SK-N-SH (cell line): ENCODE measurements at regions not wholly inside any gene's neighbourhood (a gene's known extent, or its start where the extent isn't known, plus 50 kb on each side); places are given as distances from the start of the nearest gene placed in this dataset.

Experiments used
- CTCF ChIA-PET: fragments of 300-600, 350-600 bp; formaldehyde crosslinking; extraction: SDS; loops from one replicate; lab custom pipeline; 2021; lab: Yijun Ruan, JAX
- POLR2A ChIA-PET: fragments of 350-600 bp; sonication (Branson Sonifier 250); formaldehyde crosslinking; extraction: SDS; loops from one replicate; lab custom pipeline; 2020; ENCODE audit warnings: antibody characterized with exemption, inconsistent platforms; lab: Yijun Ruan, JAX
- DNase-seq: peaks from one replicate; pipeline ENCODE4 v3.0.0; 2012
- H2AFZ ChIP-seq: fragments of 200-600 bp; sonication (generic); 2 replicates; pipeline ENCODE4 v1.8.1; 2016; ENCODE audit warnings: antibody characterized with exemption, mild to moderate bottlenecking, low read depth
- H3F3A ChIP-seq: fragments of 200-600 bp; sonication (generic); replicated peaks from 2 replicates; pipeline ENCODE3; 2016; ENCODE audit warnings: antibody characterized with exemption, mild to moderate bottlenecking; ENCODE audit not compliant: insufficient read depth
- H3K27ac ChIP-seq, 2 experiments: fragments of 200-500 bp in 1 of 2; fragments of 200-600 bp in 1 of 2; sonication (Bioruptor generic) in 1 of 2; sonication (generic), shearing (Covaris generic) in 1 of 2; 2 replicates each; pipeline versions ENCODE4 v1.5.1 to v1.6.1; 2014 to 2016; ENCODE audit warnings: low read depth in 2 of 2, inconsistent platforms in 1 of 2, low read length in 1 of 2, mild to moderate bottlenecking in 1 of 2, mixed read lengths in 1 of 2
- H3K27me3 ChIP-seq: fragments of 200-600 bp; sonication (generic), shearing (Covaris generic); 2 replicates; pipeline ENCODE4 v1.6.1; 2016; ENCODE audit warnings: mixed run types; ENCODE audit not compliant: insufficient read depth
- H3K36me3 ChIP-seq, 2 experiments: fragments of 200-500 bp in 1 of 2; fragments of 200-600 bp in 1 of 2; sonication (Bioruptor generic) in 1 of 2; sonication (generic) in 1 of 2; replicated peaks in 1 of 2; 2 replicates each; pipeline versions ENCODE3 to v1.5.1; 2014 to 2016; ENCODE audit warnings: low read length in 1 of 2, mild to moderate bottlenecking in 1 of 2; ENCODE audit not compliant: insufficient read depth in 2 of 2, control insufficient read depth in 1 of 2
- H3K4me1 ChIP-seq, 2 experiments: fragments of 200-500 bp in 1 of 2; fragments of 200-600 bp in 1 of 2; sonication (Bioruptor generic) in 1 of 2; sonication (generic), shearing (Covaris generic) in 1 of 2; 2 replicates each; pipeline versions ENCODE4 v1.5.1 to v1.6.1; 2014 to 2016; ENCODE audit warnings: low read depth in 1 of 2, low read length in 1 of 2, mixed run types in 1 of 2; ENCODE audit not compliant: insufficient read depth in 2 of 2, control insufficient read depth in 1 of 2
- H3K4me2 ChIP-seq: fragments of 200-600 bp; sonication (generic), shearing (Covaris generic); 2 replicates; pipeline ENCODE4 v1.6.1; 2017; ENCODE audit warnings: mixed run types
- H3K4me3 ChIP-seq, 2 experiments: fragments of 200-500 bp in 1 of 2; fragments of 200-600 bp in 1 of 2; sonication (Bioruptor generic) in 1 of 2; sonication (generic), shearing (Covaris generic) in 1 of 2; 2 replicates each; pipeline versions ENCODE4 v1.5.1 to v1.8.1; 2014 to 2016; ENCODE audit warnings: low read depth in 2 of 2, inconsistent platforms in 1 of 2, low read length in 1 of 2, mild to moderate bottlenecking in 1 of 2, mixed read lengths in 1 of 2, moderate library complexity in 1 of 2
- H3K79me2 ChIP-seq: fragments of 200-600 bp; sonication (generic); 2 replicates; pipeline ENCODE4 v1.8.1; 2017; ENCODE audit warnings: mild to moderate bottlenecking; ENCODE audit not compliant: insufficient read depth
- H3K9ac ChIP-seq: fragments of 200-600 bp; sonication (generic); 2 replicates; pipeline ENCODE4 v1.6.1; 2017; ENCODE audit warnings: mixed run types
- H3K9me2 ChIP-seq: fragments of 200-600 bp; sonication (generic); 2 replicates; pipeline ENCODE4 v1.6.1; 2017; ENCODE audit warnings: mixed run types
- H3K9me3 ChIP-seq: fragments of 200-600 bp; sonication (generic); 2 replicates; pipeline ENCODE4 v1.6.1; 2017; ENCODE audit warnings: mixed run types, mild to moderate bottlenecking, moderate library complexity
- H4K20me1 ChIP-seq: fragments of 200-600 bp; sonication (generic); 2 replicates; pipeline ENCODE4 v1.6.1; 2017; ENCODE audit warnings: mild to moderate bottlenecking, mixed run types; ENCODE audit not compliant: insufficient read depth
- ELF1 ChIP-seq: IDR thresholded peaks from 2 replicates; pipeline ENCODE4 v1.4.0; 2012
- EP300 ChIP-seq, 2 experiments: IDR thresholded peaks; 2 replicates each; pipeline versions ENCODE4 v1.4.0 to v1.6.1; 2012; ENCODE audit warnings: borderline replicate concordance in 1 of 2, low read depth in 1 of 2, low read length in 1 of 2
- JUND ChIP-seq: IDR thresholded peaks from 2 replicates; pipeline ENCODE4 v1.4.0; 2012
- MXI1 ChIP-seq: IDR thresholded peaks from 2 replicates; pipeline ENCODE4 v1.6.1; 2012; ENCODE audit warnings: mild to moderate bottlenecking, low read depth, low read length, improper control_type of control experiment
- NRF1 ChIP-seq: IDR thresholded peaks from 2 replicates; pipeline ENCODE4 v1.6.1; 2012; ENCODE audit warnings: low read depth, mild to moderate bottlenecking, low read length
- RCOR1 ChIP-seq: fragments of 150-350 bp; IDR thresholded peaks from 2 replicates; pipeline ENCODE4 v1.6.1; 2017; ENCODE audit warnings: antibody characterized with exemption, low read length
- TAF1 ChIP-seq: IDR thresholded peaks from 2 replicates; pipeline ENCODE4 v1.6.1; 2012; ENCODE audit warnings: low read depth, mild to moderate bottlenecking, low read length, moderate library complexity, borderline replicate concordance
- YY1 ChIP-seq: IDR thresholded peaks from 2 replicates; pipeline ENCODE4 v1.4.0; 2012; ENCODE audit warnings: low read depth, mild to moderate bottlenecking
- WGBS: methylation state at CpG from one replicate; pipeline ENCODE4 v1.1.6; 2017; ENCODE audit warnings: low lambda C conversion rate; 5-methylcytosine and 5-hydroxymethylcytosine counted together
- TF ChIP-seq, protein P1 (sequence below): IDR thresholded peaks from 2 replicates; pipeline ENCODE4 v1.6.1; 2012; ENCODE audit warnings: mild to moderate bottlenecking, low read depth, low read length, moderate library complexity
- TF ChIP-seq, protein P2 (sequence below): fragments of 200-600 bp; sonication (generic); IDR thresholded peaks from 2 replicates; pipeline ENCODE4 v1.6.1; 2017; ENCODE audit warnings: antibody characterized with exemption, mild to moderate bottlenecking, moderate library complexity
- TF ChIP-seq, protein P3 (sequence below): IDR thresholded peaks from 2 replicates; pipeline ENCODE4; 2012

DNA sequence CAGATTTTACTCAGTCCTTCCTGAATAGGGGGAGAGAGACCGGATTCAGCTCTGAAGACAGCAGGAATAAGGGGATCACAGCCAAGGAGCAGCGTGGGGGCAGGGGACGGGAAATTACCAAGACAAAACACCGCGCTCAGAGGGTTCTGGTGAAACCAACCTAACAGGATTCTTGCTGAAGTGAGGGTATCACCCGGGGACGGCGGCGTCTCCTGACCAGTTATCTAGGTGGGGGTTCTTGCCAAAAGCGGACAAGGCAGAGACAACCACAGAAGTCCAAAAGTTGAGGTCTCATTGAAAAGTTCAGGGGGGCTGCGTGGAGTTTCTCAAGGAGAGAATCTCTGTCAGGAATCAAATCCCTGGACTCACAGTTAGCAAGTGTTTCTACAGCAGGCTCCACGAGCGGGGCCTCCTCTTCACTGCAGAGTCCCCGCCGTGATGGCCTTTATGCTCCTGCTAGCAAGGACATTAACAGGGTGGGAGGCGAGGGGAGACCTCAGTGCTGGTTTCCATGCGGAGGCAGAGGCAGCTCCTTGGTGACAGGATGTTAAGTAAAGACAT is 291.0 kb downstream of the BRD1 start:
- H3K4me2 ChIP-seq = no peak overlapping the region
- CTCF ChIA-PET = no interaction called here
- no peaks in the 10 kb centered on the region for H3K36me3 ChIP-seq
- H2AFZ ChIP-seq = no peak overlapping the region
- H3K27ac ChIP-seq = no peak overlapping the region
- no peaks in the 10 kb centered on the region for H3K9me2 ChIP-seq
- no peak for DNase-seq
- H3K9me3 ChIP-seq = no peaks in the 10 kb centered on the region
- no peaks in the 10 kb centered on the region for H3K79me2 ChIP-seq
- H3K9ac ChIP-seq = no peak overlapping the region
- H3K4me3 ChIP-seq = no peak overlapping the region
- POLR2A ChIA-PET = no interaction called here
- TF ChIP-seq, protein P1, sequence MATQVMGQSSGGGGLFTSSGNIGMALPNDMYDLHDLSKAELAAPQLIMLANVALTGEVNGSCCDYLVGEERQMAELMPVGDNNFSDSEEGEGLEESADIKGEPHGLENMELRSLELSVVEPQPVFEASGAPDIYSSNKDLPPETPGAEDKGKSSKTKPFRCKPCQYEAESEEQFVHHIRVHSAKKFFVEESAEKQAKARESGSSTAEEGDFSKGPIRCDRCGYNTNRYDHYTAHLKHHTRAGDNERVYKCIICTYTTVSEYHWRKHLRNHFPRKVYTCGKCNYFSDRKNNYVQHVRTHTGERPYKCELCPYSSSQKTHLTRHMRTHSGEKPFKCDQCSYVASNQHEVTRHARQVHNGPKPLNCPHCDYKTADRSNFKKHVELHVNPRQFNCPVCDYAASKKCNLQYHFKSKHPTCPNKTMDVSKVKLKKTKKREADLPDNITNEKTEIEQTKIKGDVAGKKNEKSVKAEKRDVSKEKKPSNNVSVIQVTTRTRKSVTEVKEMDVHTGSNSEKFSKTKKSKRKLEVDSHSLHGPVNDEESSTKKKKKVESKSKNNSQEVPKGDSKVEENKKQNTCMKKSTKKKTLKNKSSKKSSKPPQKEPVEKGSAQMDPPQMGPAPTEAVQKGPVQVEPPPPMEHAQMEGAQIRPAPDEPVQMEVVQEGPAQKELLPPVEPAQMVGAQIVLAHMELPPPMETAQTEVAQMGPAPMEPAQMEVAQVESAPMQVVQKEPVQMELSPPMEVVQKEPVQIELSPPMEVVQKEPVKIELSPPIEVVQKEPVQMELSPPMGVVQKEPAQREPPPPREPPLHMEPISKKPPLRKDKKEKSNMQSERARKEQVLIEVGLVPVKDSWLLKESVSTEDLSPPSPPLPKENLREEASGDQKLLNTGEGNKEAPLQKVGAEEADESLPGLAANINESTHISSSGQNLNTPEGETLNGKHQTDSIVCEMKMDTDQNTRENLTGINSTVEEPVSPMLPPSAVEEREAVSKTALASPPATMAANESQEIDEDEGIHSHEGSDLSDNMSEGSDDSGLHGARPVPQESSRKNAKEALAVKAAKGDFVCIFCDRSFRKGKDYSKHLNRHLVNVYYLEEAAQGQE = no peak
- no peak for TF ChIP-seq YY1
- TF ChIP-seq MXI1 = no peak
- TF ChIP-seq, protein P2, sequence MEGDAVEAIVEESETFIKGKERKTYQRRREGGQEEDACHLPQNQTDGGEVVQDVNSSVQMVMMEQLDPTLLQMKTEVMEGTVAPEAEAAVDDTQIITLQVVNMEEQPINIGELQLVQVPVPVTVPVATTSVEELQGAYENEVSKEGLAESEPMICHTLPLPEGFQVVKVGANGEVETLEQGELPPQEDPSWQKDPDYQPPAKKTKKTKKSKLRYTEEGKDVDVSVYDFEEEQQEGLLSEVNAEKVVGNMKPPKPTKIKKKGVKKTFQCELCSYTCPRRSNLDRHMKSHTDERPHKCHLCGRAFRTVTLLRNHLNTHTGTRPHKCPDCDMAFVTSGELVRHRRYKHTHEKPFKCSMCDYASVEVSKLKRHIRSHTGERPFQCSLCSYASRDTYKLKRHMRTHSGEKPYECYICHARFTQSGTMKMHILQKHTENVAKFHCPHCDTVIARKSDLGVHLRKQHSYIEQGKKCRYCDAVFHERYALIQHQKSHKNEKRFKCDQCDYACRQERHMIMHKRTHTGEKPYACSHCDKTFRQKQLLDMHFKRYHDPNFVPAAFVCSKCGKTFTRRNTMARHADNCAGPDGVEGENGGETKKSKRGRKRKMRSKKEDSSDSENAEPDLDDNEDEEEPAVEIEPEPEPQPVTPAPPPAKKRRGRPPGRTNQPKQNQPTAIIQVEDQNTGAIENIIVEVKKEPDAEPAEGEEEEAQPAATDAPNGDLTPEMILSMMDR = no peak
- TF ChIP-seq JUND = no peak
- no peak for TF ChIP-seq EP300 (IDR thresholded peaks at IDR 0.05; ENCODE audit: borderline replicate concordance in 1 of 2, low read depth in 1 of 2, low read length in 1 of 2)
- no peak for TF ChIP-seq TAF1
- TF ChIP-seq RCOR1 = no peak
- TF ChIP-seq NRF1 = no peak
- TF ChIP-seq, protein P3, sequence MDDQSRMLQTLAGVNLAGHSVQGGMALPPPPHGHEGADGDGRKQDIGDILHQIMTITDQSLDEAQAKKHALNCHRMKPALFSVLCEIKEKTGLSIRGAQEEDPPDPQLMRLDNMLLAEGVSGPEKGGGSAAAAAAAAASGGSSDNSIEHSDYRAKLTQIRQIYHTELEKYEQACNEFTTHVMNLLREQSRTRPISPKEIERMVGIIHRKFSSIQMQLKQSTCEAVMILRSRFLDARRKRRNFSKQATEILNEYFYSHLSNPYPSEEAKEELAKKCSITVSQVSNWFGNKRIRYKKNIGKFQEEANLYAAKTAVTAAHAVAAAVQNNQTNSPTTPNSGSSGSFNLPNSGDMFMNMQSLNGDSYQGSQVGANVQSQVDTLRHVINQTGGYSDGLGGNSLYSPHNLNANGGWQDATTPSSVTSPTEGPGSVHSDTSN = no peak
- TF ChIP-seq ELF1 = no peak
- H3F3A ChIP-seq = no peaks in the 10 kb centered on the region
- no peaks in the 10 kb centered on the region; a peak in 1 of 4 replicates for H3K4me1 ChIP-seq
- WGBS = 44% methylated on average over 15 of the region's 17 CpGs
- no peaks in the 10 kb centered on the region; the same call in 1 of the 2 replicates for H3K27me3 ChIP-seq
- no peaks in the 10 kb centered on the region for H4K20me1 ChIP-seq
